Naive B cell (primary cell): ENCODE measurements at regions not wholly inside any gene's neighbourhood (a gene's known extent, or its start where the extent isn't known, plus 50 kb on each side); places are given as distances from the start of the nearest gene placed in this dataset.
A peak's percentile ranks its signal among the peaks of the same experiment; 100 is the strongest.

Experiments used
- ATAC-seq, 2 donors: fragments of 150-1000 bp; cut with Tn5 transposase; 2 replicates each; pipeline ENCODE4 v1.10.0; 2021; ENCODE audit warnings: low read depth in 2 of 2, mild to moderate bottlenecking in 2 of 2, moderate library complexity in 2 of 2
- DNase-seq: peaks from one replicate; pipeline ENCODE4 v3.0.0; 2022
- H3K27ac Mint-ChIP-seq, 6 donors: one replicate each; pipeline ENCODE4 v1.8.0; 2020 to 2022; ENCODE audit warnings: mild to moderate bottlenecking in 6 of 6, mixed read lengths in 6 of 6, moderate library complexity in 5 of 6, inconsistent platforms in 2 of 6
- H3K27me3 Mint-ChIP-seq, 3 donors: one replicate each; pipeline ENCODE4 v1.8.0; 2021 to 2022; ENCODE audit warnings: mixed read lengths in 3 of 3, mild to moderate bottlenecking in 1 of 3
- H3K36me3 Mint-ChIP-seq, 2 donors: one replicate each; pipeline ENCODE4 v1.8.0; 2020 to 2022; ENCODE audit warnings: mixed read lengths in 2 of 2, inconsistent platforms in 1 of 2, mild to moderate bottlenecking in 1 of 2
- H3K4me1 Mint-ChIP-seq, 3 donors: one replicate each; pipeline ENCODE4 v1.8.0; 2020 to 2022; ENCODE audit warnings: mixed read lengths in 3 of 3, inconsistent platforms in 1 of 3, mild to moderate bottlenecking in 1 of 3, moderate library complexity in 1 of 3
- H3K4me3 Mint-ChIP-seq, 8 donors: one replicate each; pipeline ENCODE4 v1.8.0; 2020 to 2022; ENCODE audit warnings: mild to moderate bottlenecking in 8 of 8, mixed read lengths in 8 of 8, moderate library complexity in 8 of 8, inconsistent platforms in 2 of 8
- H3K9me3 Mint-ChIP-seq, 7 donors: one replicate each; pipeline ENCODE4 v1.8.0; 2020 to 2022; ENCODE audit warnings: mixed read lengths in 7 of 7, mild to moderate bottlenecking in 5 of 7, inconsistent platforms in 2 of 7, moderate library complexity in 1 of 7

DNA sequence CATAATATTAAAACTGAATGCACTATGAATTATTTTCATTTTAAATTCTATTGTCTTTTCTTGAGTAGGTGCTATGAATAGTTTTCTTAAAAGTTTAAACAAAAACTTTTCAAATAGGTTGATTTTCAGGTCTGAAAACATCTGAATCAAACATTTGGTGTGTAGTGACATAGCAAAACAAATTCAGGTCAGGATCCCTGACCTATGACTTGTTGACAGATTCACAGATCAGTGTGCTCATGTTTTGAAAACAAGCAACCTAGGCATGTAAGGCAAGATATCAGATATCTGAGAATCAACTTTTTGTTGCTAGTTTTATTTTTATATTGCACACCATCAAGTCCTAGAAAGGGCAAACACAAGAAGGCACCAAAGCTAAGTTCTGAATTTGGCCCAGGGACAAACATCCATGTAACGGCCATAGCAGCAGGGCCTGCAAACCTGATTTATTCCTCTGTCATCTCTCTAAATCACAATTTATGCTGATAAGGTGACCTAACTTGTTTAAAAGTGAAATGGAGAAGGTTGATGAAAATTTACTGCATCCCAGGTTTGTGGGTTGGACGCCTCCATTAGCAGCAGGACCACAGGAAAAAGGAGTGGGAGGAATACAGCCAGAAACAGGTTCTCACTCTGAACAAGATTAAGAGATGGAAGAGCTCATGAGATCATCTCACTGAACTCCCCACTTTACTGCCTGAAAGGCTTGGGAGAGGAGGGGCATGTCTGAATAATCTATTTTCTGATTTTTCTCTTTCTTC is 337.7 kb downstream of the KCNRG start:
- Mint-ChIP-seq H3K4me3 (peak overlapping the region in 1 of 8 donors; percentile 10), H3K4me1 (peaks cover 11 to 17% (median 16%) of the 10 kb centered on the region in 3 donors), H3K36me3 (peaks cover 0 to 1% of the 10 kb centered on the region in 2 donors), H3K27me3 (peaks cover 0 to 5% (median 0%) of the 10 kb centered on the region in 3 donors), H3K9me3 (peaks cover 0 to under 1% (median 0%) of the 10 kb centered on the region in 7 donors), H3K27ac (no peak overlapping the region)
- no peak for DNase-seq
- ATAC-seq, result no peak

GRCh38 chr13:50353651-50354415 is 338.6 kb downstream of the KCNRG start:
- no peaks in the 10 kb centered on the region for H3K36me3 Mint-ChIP-seq
- H3K9me3 Mint-ChIP-seq, result no peaks in the 10 kb centered on the region
- no peak for DNase-seq
- no peak for ATAC-seq
- no peaks in the 10 kb centered on the region for H3K27me3 Mint-ChIP-seq
- H3K4me1 Mint-ChIP-seq, result peaks cover 19 to 27% (median 25%) of the 10 kb centered on the region in 3 donors
- H3K4me3 Mint-ChIP-seq, result no peak overlapping the region
- H3K27ac Mint-ChIP-seq, result no peak overlapping the region

GRCh38 chr13:50355797-50356196 is 340.6 kb downstream of the KCNRG start:
- H3K27ac Mint-ChIP-seq, result peak overlapping the region in 1 of 6 donors; percentile 29
- no peaks in the 10 kb centered on the region for H3K36me3 Mint-ChIP-seq
- DNase-seq (no peak), ATAC-seq (no peak)
- no peak overlapping the region for H3K4me3 Mint-ChIP-seq
- H3K9me3 Mint-ChIP-seq, result no peaks in the 10 kb centered on the region
- peaks cover 25 to 38% (median 35%) of the 10 kb centered on the region in 3 donors for H3K4me1 Mint-ChIP-seq
- H3K27me3 Mint-ChIP-seq, result no peaks in the 10 kb centered on the region

- Mint-ChIP-seq H3K36me3 (no peaks in the 10 kb centered on the region), H3K4me3 (peak overlapping the region in 1 of 8 donors; percentile 35), H3K27me3 (no peaks in the 10 kb centered on the region), H3K9me3 (no peaks in the 10 kb centered on the region), H3K27ac (no peak overlapping the region), H3K4me1 (peaks cover 25 to 40% (median 38%) of the 10 kb centered on the region in 3 donors)
- no peak for ATAC-seq
- DNase-seq, result no peak
These were observed 341.9 kb downstream of the KCNRG start for GRCh38 chr13:50357136-50357535.

GRCh38 chr13:50357586-50358118 is 342.4 kb downstream of the KCNRG start:
- DNase-seq, result no peak
- H3K4me3 Mint-ChIP-seq, result peak overlapping the region in 1 of 8 donors; percentile 35
- H3K27me3 Mint-ChIP-seq, result no peaks in the 10 kb centered on the region
- H3K27ac Mint-ChIP-seq, result peak overlapping the region in 3 of 6 donors; percentile 49 to 85 (median 71)
- no peak for ATAC-seq
- no peaks in the 10 kb centered on the region for H3K36me3 Mint-ChIP-seq
- peaks cover 25 to 40% (median 38%) of the 10 kb centered on the region in 3 donors for H3K4me1 Mint-ChIP-seq
- H3K9me3 Mint-ChIP-seq, result no peaks in the 10 kb centered on the region

DNA sequence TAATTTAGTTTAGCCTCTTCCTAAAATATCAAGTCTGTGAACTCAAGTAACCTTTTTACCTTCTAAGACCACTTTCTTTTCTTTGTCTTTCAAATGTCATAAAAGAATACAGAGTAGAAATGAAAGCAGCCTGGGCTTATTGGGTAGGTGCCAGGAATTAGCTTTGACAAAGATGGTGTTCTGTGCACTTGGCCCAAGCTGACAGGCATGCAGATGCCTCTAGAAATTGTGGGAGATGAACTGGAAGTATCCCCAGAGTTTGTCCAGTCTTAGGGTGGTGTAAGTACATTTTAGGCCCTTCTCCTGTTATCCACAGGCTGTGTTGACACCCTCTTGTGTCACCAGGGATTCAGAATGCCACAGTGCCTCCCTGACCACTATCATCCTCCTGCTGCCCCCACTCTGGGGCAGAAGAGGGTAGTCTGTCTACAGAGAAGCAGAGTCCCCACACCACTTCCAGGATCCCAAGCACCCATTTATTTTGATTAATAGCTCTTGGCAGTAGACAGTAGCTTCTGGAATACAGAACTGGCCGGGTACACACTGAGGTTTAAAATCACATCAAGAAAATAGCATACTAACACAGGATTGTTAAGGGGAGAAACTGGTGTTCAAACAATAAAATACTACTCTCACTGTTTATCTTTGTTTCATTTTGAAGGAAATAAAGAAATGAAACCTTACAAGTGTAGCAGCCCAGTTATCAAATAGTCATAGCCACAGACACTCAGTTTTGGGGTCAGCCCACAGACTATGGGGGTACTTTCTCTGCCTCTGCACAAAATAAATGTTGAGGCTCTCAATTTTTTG is 343.2 kb downstream of the KCNRG start:
- Mint-ChIP-seq H3K9me3 (no peaks in the 10 kb centered on the region), H3K4me3 (peak overlapping the region in 4 of 8 donors; percentile 26 to 64 (median 43)), H3K36me3 (no peaks in the 10 kb centered on the region), H3K4me1 (peaks cover 25 to 40% (median 38%) of the 10 kb centered on the region in 3 donors), H3K27me3 (no peaks in the 10 kb centered on the region), H3K27ac (peak overlapping the region in 5 of 6 donors; percentile 1 to 85 (median 30))
- ATAC-seq (peak; percentile 51 to 64), DNase-seq (no peak)

- no peak for DNase-seq
- H3K4me3 Mint-ChIP-seq, result peak overlapping the region in 4 of 8 donors; percentile 12 to 64 (median 30)
- H3K4me1 Mint-ChIP-seq, result peaks cover 25 to 40% (median 38%) of the 10 kb centered on the region in 3 donors
- no peaks in the 10 kb centered on the region for H3K9me3 Mint-ChIP-seq
- H3K27me3 Mint-ChIP-seq, result no peaks in the 10 kb centered on the region
- ATAC-seq, result peak; percentile 48 to 68
- peak overlapping the region in 5 of 6 donors; percentile 1 to 61 (median 44) for H3K27ac Mint-ChIP-seq
- H3K36me3 Mint-ChIP-seq, result no peaks in the 10 kb centered on the region
These were observed 343.8 kb downstream of the KCNRG start for GRCh38 chr13:50359041-50359367.

DNA sequence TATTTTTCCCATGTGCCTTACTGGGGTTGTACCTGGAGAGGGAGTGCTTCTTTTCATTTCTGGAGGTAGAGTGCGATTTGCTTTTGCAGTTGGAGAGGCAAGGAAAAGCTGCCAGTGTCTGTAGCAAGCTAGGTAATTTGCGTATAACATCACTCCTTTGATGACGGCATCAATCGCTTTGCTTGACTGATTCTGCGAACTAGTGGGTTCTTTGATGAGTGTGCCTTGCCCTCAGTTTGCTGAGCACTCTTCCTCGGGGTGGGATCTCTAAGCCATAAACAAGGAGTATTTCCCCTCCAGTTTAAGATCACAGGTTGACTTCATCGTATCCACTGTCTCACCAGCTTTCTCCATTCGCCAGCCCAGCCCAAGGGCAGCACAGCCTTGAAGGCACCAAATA is 344.5 kb downstream of the KCNRG start:
- H3K27ac Mint-ChIP-seq, result peak overlapping the region in 3 of 6 donors; percentile 12 to 68 (median 23)
- H3K27me3 Mint-ChIP-seq, result no peaks in the 10 kb centered on the region
- DNase-seq, result no peak
- no peaks in the 10 kb centered on the region for H3K9me3 Mint-ChIP-seq
- H3K36me3 Mint-ChIP-seq, result no peaks in the 10 kb centered on the region
- no peak for ATAC-seq
- peaks cover 23 to 37% (median 37%) of the 10 kb centered on the region in 3 donors for H3K4me1 Mint-ChIP-seq
- no peak overlapping the region for H3K4me3 Mint-ChIP-seq

DNA sequence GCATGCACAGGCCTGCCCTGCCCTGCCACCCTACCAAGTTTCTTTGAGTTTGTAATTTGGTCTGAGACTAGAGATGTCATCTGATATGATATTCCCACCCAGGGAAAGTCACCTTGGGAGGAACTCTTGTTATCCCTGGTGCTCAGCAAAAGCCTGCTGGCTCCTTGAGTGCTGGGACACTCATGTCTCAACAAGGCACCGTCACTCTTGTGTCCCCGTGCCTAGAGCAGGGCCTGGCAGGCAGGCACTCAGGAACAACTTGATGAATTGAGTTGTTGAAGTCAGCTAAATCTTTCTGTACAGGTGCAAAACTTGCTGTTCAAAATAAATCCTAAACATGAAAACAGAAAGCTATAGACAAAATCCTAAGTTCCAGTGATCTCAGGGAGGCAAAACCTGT is 345.4 kb downstream of the KCNRG start:
- Mint-ChIP-seq H3K4me1 (peaks cover 25 to 31% (median 28%) of the 10 kb centered on the region in 3 donors), H3K4me3 (no peak overlapping the region)
- no peak for ATAC-seq

DNA sequence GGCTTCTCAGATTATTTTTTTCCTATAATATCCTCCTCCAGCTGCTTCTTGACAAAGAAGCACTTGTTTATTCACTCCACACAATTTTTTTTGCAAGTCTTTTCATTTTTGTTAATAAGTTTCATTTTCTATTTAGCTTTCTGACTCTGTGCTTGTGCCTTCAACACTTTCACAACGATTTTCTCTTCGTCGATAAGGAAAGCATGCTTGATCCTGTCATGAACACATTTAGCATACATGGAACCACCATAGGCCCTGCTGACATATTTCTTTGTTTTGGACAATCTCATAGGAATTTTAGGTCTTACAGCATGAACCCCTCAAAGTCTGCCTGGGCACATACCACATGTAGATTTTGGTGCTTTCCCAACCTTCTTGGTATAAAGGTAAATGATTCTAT is 346.0 kb downstream of the KCNRG start:
- Mint-ChIP-seq H3K27me3 (no peaks in the 10 kb centered on the region), H3K27ac (no peak overlapping the region), H3K36me3 (no peaks in the 10 kb centered on the region), H3K4me1 (peaks cover 24 to 27% (median 26%) of the 10 kb centered on the region in 3 donors), H3K9me3 (no peaks in the 10 kb centered on the region), H3K4me3 (peak overlapping the region in 1 of 8 donors; percentile 36)
- no peak for DNase-seq
- ATAC-seq, result no peak

More for the DNA sequence above, 345.4 kb downstream of the KCNRG start:
- no peaks in the 10 kb centered on the region for H3K36me3 Mint-ChIP-seq
- no peaks in the 10 kb centered on the region for H3K27me3 Mint-ChIP-seq
- no peaks in the 10 kb centered on the region for H3K9me3 Mint-ChIP-seq
- peak overlapping the region in 1 of 6 donors; percentile 32 for H3K27ac Mint-ChIP-seq
- DNase-seq, result no peak

- no peak for DNase-seq
- Mint-ChIP-seq H3K4me3 (peak overlapping the region in 6 of 8 donors; percentile 16 to 72 (median 45)), H3K4me1 (peaks cover 20 to 22% (median 20%) of the 10 kb centered on the region in 3 donors), H3K27me3 (no peaks in the 10 kb centered on the region), H3K9me3 (peaks cover 0 to 3% (median 0%) of the 10 kb centered on the region in 7 donors), H3K36me3 (no peaks in the 10 kb centered on the region), H3K27ac (peak overlapping the region in 2 of 6 donors; percentile 63 to 79)
- ATAC-seq, result peak in 1 of 2 donors; percentile 41
These were observed 350.5 kb downstream of the KCNRG start for GRCh38 chr13:50365408-50366391.
